Central memory CD8-positive, alpha-beta T cell (primary cell): ENCODE measurements at regions not wholly inside any gene's neighbourhood (a gene's known extent, or its start where the extent isn't known, plus 50 kb on each side); places are given as distances from the start of the nearest gene placed in this dataset.

Experiments used
- ATAC-seq: fragments of 150-1000 bp; cut with Tn5 transposase; replicated peaks from 2 replicates; pipeline ENCODE4 v1.10.0; 2022; ENCODE audit warnings: mild to moderate bottlenecking, moderate FRiP score, moderate number of reproducible peaks; ENCODE audit not compliant: poor library complexity, severe bottlenecking; ENCODE audit errors: extremely low read depth
- DNase-seq, 2 donors: peaks; one replicate each; pipeline ENCODE4 v3.0.0; 2021; ENCODE audit warnings: low spot score in 2 of 2
- H3K27ac Mint-ChIP-seq: one replicate; pipeline ENCODE4 v1.8.0; 2022; ENCODE audit warnings: low read depth, mild to moderate bottlenecking, moderate library complexity, mixed read lengths
- H3K27me3 Mint-ChIP-seq: one replicate; pipeline ENCODE4 v1.8.0; 2022; ENCODE audit warnings: mixed read lengths
- H3K36me3 Mint-ChIP-seq: one replicate; pipeline ENCODE4 v1.8.0; 2022; ENCODE audit warnings: mild to moderate bottlenecking, moderate library complexity, mixed read lengths; ENCODE audit not compliant: insufficient read depth
- H3K4me1 Mint-ChIP-seq: one replicate; pipeline ENCODE4 v1.8.0; 2022; ENCODE audit warnings: mixed read lengths
- H3K4me3 Mint-ChIP-seq: one replicate; pipeline ENCODE4 v1.8.0; 2022; ENCODE audit warnings: mild to moderate bottlenecking, moderate library complexity, mixed read lengths
- H3K9me3 Mint-ChIP-seq: one replicate; pipeline ENCODE4 v1.8.0; 2022; ENCODE audit warnings: mixed read lengths

DNA sequence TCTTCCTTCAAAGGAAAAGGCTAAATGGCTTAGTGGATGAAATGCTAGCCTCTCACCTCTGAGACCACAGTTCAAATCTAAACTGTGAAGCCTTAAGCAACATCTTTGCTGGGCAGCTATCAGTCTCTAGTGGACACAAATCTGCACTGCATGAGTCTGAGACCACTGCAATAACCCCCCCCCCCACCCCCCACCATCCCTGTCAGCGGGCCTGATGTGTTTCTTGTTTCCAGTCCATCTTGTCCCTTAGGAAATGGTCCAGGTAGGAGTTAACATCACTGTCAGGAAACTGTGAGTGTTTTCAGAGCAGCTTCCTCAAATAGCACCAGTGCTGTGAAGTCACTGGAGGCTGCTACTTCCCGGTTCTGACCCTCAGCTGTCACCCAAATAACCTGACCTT is 140.6 kb upstream of the TMCO5A start:
- H3K27ac Mint-ChIP-seq = no peak overlapping the region
- no peaks in the 10 kb centered on the region for H3K9me3 Mint-ChIP-seq
- no peak for DNase-seq
- no peaks in the 10 kb centered on the region for H3K36me3 Mint-ChIP-seq
- H3K4me3 Mint-ChIP-seq = no peak overlapping the region
- no peaks in the 10 kb centered on the region for H3K4me1 Mint-ChIP-seq
- H3K27me3 Mint-ChIP-seq = peaks cover 7% of the 10 kb centered on the region
- ATAC-seq = no peak

DNA sequence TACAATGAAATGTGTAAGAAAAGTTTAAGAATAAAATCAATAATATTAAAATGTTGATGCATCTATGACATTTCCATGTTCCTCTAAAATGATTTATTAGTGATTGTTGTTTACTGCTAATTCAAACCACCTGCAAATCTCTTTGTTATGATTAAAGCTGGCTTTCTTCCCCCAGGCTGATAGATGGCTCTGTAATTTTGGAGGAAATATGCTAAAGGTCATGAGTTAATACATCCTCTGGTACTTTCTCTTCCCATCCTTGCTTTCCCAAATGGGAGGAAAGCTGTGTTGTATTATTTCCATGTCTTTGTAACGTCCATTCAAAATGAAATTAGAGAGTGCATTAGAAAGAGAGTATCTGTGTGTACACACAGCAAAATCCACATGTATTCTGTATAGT is 139.5 kb upstream of the TMCO5A start:
- no peaks in the 10 kb centered on the region for H3K36me3 Mint-ChIP-seq
- H3K4me3 Mint-ChIP-seq = no peak overlapping the region
- no peak overlapping the region for H3K27ac Mint-ChIP-seq
- H3K27me3 Mint-ChIP-seq = peaks cover 11% of the 10 kb centered on the region
- ATAC-seq (no peak), DNase-seq (no peak)
- H3K4me1 Mint-ChIP-seq = no peaks in the 10 kb centered on the region
- H3K9me3 Mint-ChIP-seq = no peaks in the 10 kb centered on the region

DNA sequence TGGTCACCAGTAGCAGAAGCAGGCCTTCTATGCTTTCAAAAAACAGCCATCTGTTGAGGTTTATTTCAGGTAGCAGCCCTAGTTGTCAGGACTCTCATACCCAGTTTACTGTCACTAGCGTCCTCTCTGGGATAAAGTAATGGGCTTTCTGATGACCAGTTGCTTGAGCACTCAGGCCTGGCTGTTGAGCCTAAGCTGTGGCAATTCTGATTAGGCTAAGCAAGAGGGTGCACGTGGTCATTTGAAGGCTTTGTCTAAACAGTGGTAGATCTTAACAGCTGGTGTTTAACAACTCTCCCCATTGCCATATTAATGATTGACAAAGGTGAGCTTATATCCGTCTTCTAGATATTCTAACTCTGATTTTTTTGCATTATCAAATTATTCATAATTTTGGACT is 132.9 kb upstream of the TMCO5A start:
- Mint-ChIP-seq H3K4me3 (no peak overlapping the region), H3K27me3 (peaks cover 23% of the 10 kb centered on the region), H3K27ac (no peak overlapping the region), H3K4me1 (no peaks in the 10 kb centered on the region), H3K9me3 (no peaks in the 10 kb centered on the region), H3K36me3 (peaks cover 3% of the 10 kb centered on the region)
- ATAC-seq (no peak), DNase-seq (no peak)

DNA sequence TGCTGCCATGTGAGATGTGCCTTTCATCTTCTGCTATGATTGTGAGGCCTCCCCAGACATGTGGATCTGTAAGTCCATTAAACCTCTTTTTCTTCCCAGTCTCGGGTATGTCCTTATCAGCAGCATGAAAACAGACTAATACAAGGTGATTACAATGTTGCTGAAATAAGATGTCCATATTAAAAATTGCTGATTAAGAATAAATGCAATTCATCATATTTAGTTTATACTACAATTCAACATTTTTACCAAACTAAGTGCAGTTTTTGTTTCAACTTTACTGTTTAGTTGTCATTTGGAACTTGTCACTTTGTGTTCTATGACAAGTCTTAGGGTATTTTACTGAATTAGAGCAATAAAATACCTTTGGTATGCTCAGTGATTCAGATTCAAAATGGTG is 127.6 kb upstream of the TMCO5A start:
- H3K27me3 Mint-ChIP-seq = peaks cover 12% of the 10 kb centered on the region
- no peaks in the 10 kb centered on the region for H3K4me1 Mint-ChIP-seq
- no peaks in the 10 kb centered on the region for H3K9me3 Mint-ChIP-seq
- DNase-seq = no peak
- no peak overlapping the region for H3K4me3 Mint-ChIP-seq
- ATAC-seq = no peak
- no peak overlapping the region for H3K27ac Mint-ChIP-seq
- H3K36me3 Mint-ChIP-seq = peaks cover 3% of the 10 kb centered on the region

DNA sequence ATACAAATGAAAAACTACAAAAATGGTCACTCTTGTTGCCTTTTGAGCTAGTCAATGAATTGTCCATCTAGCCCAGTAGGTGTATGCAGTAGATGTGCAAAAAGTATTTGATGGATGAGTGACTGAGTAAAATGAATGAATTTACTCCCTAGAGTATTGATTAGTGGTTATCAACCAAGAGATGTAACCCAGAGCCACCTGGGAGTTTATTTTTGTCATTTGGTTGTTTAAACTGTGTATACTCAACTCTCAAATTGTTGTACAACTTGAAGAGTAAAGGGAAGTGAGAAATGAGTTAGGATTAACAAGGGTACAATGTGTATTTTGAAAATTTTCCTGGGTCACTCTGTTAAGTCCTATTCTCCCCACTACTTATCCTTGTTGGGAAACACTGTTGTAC is 124.1 kb upstream of the TMCO5A start:
- DNase-seq (no peak), ATAC-seq (no peak)
- Mint-ChIP-seq H3K27ac (no peak overlapping the region), H3K36me3 (no peaks in the 10 kb centered on the region), H3K9me3 (no peaks in the 10 kb centered on the region), H3K27me3 (no peaks in the 10 kb centered on the region), H3K4me3 (no peak overlapping the region), H3K4me1 (no peaks in the 10 kb centered on the region)

DNA sequence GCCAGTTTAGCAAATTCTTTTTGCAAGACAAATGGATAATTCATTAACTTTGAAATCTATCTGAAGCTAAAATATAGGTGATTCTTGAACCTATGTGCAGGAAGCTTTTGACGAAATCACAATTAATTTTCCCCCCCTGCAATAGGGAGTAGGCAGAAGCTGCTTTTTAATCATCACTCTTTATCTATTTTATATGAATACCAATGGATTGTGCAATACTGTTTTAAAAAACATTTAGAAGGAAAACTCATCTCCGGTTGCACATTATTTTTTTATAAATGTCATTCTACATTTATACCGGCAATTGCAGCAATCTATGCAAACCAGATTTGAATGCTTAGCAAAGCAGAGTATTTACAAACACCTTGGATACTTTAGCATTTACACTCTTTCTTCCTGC is 121.1 kb upstream of the TMCO5A start:
- ATAC-seq = no peak
- no peaks in the 10 kb centered on the region for H3K4me1 Mint-ChIP-seq
- no peaks in the 10 kb centered on the region for H3K36me3 Mint-ChIP-seq
- no peaks in the 10 kb centered on the region for H3K27me3 Mint-ChIP-seq
- DNase-seq = no peak
- H3K4me3 Mint-ChIP-seq = no peak overlapping the region
- no peak overlapping the region for H3K27ac Mint-ChIP-seq
- H3K9me3 Mint-ChIP-seq = no peaks in the 10 kb centered on the region

DNA sequence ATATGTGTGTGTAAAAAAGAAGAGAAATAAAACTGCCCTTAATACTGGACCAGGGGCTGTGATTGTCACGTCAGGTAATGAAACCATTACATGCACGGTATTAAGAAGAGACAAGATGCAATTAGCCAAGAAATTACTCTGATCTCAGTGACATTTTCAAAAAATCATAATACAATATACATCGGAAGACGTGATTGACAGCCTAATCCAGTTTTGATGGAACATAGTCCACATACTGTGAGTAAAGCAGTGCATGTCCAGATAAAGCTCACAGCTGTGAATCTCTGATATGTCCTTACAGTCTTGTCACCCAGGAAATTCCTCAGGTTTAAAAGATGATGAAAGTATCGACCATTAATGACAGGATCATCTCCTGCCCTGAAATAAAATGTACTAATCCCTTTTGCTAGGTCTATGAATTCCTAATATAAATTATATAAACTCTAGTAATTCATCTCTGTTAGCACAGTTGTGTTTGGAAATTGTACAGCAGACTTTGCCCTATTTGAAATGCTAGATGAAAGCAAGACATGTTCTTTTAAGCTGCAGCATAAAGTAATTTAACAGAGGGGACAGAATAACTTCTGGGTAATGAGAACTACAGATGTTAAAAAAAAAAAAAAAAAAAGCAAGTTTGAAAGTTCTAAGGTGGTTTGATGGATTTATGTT is 119.5 kb upstream of the TMCO5A start:
- DNase-seq (no peak), ATAC-seq (no peak)
- Mint-ChIP-seq H3K4me3 (no peak overlapping the region), H3K27ac (no peak overlapping the region), H3K36me3 (no peaks in the 10 kb centered on the region), H3K27me3 (no peaks in the 10 kb centered on the region), H3K9me3 (no peaks in the 10 kb centered on the region), H3K4me1 (no peaks in the 10 kb centered on the region)

DNA sequence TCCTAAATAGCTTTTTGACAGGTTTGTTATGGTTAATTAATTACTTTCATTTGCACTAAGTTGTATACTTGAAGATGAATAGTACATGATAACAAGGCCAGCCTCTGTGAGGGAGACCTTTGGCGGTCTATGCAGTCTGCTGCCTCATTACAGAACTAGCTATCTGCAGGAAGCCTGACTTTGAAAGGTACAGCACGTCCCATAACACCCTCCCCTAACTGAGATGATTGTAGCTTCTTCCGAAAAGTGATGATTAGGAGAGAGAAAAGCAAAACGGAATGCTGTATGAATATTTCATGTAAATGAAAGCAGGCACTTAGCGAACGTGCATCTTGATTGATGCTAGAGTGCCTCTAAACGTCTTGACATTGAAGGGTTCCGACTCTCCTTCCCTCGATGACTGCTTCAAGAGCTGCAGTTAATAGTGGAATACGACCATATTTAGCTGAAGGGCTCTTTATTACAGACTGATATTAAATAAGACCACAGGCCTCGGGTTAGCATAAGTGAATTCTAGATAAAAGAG is 116.2 kb upstream of the TMCO5A start:
- DNase-seq (no peak), ATAC-seq (no peak)
- H3K4me1 Mint-ChIP-seq = no peaks in the 10 kb centered on the region
- H3K36me3 Mint-ChIP-seq = peaks cover 2% of the 10 kb centered on the region
- no peak overlapping the region for H3K27ac Mint-ChIP-seq
- H3K9me3 Mint-ChIP-seq = no peaks in the 10 kb centered on the region
- no peaks in the 10 kb centered on the region for H3K27me3 Mint-ChIP-seq
- H3K4me3 Mint-ChIP-seq = no peak overlapping the region

DNA sequence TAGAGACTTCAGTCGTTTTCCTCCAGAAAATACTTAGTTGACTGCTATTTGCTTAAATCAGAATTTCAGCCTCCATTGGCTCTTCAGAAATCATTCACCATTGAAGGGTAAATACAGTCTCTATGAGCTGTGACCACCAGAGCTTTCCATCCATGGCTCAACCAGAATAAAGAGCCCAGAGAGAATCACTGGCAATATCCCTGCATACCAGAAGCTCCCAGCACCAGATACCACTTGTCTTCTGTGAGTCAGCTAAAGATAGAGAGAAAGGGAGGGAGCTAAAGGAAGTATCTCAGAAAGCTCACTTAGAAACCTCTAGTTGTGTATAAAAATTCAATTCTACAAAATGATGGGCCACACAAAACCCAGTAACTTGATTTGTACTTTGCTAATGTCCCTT is 115.2 kb upstream of the TMCO5A start:
- H3K27ac Mint-ChIP-seq = no peak overlapping the region
- no peak for ATAC-seq
- no peak for DNase-seq
- no peaks in the 10 kb centered on the region for H3K4me1 Mint-ChIP-seq
- no peak overlapping the region for H3K4me3 Mint-ChIP-seq
- peaks cover 2% of the 10 kb centered on the region for H3K36me3 Mint-ChIP-seq
- peaks cover 7% of the 10 kb centered on the region for H3K27me3 Mint-ChIP-seq
- no peaks in the 10 kb centered on the region for H3K9me3 Mint-ChIP-seq

DNA sequence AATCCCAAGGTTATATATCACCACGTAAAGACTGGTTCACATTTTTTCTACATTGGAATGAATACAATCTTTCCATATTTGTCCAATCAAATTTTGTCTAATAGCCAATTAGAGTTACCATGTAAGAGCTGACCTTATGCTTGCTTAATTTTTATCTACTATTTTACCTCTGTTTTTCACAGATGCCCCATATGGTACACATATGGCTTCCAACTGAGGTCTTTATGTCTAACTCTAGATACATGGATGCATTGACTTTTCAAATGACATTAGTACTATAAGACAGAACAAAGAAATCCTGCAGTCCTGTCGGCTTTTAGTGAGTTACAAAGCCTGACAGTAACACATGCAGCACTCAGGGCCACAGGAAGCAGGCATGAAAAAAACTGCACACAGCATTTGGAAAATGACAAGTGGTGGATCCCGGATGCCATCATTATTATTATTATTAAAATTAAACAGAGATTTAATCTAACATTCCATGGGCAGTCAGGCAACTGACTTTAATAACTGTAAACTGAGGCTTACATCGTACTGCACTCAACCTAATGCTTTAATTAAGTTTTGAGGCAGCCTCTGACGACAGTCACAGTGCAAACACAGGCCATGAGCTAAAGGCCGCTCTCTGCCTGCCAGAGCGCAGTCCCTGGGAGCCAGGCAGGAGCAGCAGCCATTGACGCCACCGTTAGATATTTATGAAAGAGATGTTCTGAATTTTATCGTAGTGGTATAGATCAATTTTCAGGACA is 113.9 kb upstream of the TMCO5A start:
- ATAC-seq = no peak
- H3K36me3 Mint-ChIP-seq = peaks cover 2% of the 10 kb centered on the region
- DNase-seq = no peak
- no peak overlapping the region for H3K27ac Mint-ChIP-seq
- H3K4me3 Mint-ChIP-seq = no peak overlapping the region
- no peaks in the 10 kb centered on the region for H3K4me1 Mint-ChIP-seq
- no peaks in the 10 kb centered on the region for H3K9me3 Mint-ChIP-seq
- peaks cover 19% of the 10 kb centered on the region for H3K27me3 Mint-ChIP-seq

DNA sequence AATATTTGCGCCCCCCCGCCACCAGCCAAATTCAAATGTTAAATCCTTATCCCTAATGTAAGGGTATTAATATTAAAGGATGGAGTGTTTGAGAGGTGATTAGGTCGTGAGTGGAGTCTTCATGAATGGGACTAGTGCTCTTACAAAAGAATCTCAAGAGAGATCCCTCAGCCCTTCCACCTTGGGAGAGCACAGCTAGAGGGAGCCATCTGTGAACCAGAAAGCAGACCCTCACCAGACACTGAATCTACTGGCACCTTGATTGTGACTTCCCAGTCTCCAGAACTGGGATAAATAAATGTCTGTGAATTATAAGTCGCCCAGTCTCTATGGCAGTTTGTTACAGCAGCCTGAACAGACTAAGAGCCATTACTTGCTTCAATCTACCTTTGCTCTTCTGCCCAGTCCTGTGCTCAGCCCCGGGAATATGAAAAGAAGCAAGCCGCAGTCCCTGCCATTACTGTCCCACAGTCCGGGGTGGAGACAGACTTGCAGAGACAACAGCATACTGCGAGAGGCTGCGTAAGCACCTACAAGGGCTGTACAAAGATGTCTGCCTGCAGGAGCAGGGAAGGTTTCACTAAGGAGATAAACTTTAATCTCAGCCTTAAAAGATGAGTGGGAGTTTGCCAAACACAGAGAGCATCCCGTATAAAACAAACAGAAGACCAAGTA is 110.7 kb upstream of the TMCO5A start:
- H3K27me3 Mint-ChIP-seq = peaks cover 20% of the 10 kb centered on the region
- no peak for ATAC-seq
- H3K9me3 Mint-ChIP-seq = no peaks in the 10 kb centered on the region
- no peak overlapping the region for H3K27ac Mint-ChIP-seq
- peaks cover 2% of the 10 kb centered on the region for H3K36me3 Mint-ChIP-seq
- no peak for DNase-seq
- H3K4me1 Mint-ChIP-seq = no peaks in the 10 kb centered on the region
- H3K4me3 Mint-ChIP-seq = no peak overlapping the region

DNA sequence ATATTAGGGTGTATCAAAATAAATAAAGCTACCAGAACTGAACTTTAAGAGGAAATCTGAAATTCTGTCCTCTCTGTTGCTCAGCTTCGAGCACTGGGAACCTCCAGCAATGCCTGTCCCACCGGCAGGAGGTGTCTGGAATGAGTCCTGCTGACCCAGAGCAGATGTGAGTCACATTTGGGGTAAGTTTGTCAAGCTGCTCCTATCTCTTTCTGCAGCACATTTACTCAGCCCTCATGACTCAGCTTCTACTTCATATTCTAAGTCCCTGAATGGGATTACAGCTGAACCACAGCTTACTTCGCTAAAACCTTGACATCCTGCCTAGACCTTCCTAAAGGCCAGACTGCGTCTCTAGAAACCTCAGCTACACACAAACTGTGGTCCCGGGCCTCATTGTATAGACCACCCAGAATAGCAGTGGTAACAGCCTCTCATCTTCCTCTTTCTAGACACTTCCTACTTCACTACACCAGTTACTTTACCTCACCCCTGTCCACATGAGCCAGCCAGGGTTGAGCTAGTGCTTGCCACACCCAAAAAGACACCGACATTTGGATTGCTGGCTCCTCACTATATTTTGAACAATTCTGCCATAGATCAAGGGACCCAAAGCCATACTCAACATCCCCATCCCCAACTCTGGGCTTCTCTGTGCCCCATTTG is 109.6 kb upstream of the TMCO5A start:
- DNase-seq (no peak), ATAC-seq (no peak)
- H3K4me1 Mint-ChIP-seq = no peaks in the 10 kb centered on the region
- H3K27me3 Mint-ChIP-seq = peaks cover 20% of the 10 kb centered on the region
- no peaks in the 10 kb centered on the region for H3K9me3 Mint-ChIP-seq
- no peak overlapping the region for H3K27ac Mint-ChIP-seq
- H3K4me3 Mint-ChIP-seq = no peak overlapping the region
- H3K36me3 Mint-ChIP-seq = peaks cover 2% of the 10 kb centered on the region
